Fibroblast of villous mesenchyme (primary cell): ENCODE measurements at regions not wholly inside any gene's neighbourhood (a gene's known extent, or its start where the extent isn't known, plus 50 kb on each side); places are given as distances from the start of the nearest gene placed in this dataset.

Experiments used
- DNase-seq: peaks from one replicate; pipeline ENCODE4 v3.0.0-alpha.2; 2010; ENCODE audit warnings: low read depth
- H3K4me3 ChIP-seq: 2 replicates; pipeline ENCODE4 v1.5.1; 2011; ENCODE audit warnings: low read depth, mild to moderate bottlenecking, low read length
- TF ChIP-seq, protein P1 (sequence below): IDR thresholded peaks from 2 replicates; pipeline ENCODE4 v1.5.1; 2012; ENCODE audit warnings: low read depth, mild to moderate bottlenecking, low read length; ENCODE audit not compliant: insufficient read depth

DNA sequence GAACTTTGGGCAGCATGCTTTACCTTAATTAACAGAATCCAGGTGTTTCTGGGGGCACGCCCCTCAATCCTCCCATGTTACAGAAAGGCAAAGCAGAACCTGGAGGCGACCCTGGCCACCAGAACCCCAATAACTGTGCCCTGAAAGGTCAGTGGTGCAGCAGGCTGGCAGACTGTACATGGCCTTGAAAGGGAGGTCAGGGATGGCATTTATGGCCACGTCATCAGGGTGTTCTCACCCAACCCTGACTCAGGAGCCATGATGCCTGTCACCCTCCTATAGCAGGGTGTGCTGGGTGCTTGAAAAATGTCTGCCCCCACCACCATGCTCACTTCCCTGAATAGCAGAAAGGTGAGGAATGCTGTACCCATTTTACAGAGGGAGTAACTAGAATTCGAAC, 177.7 kb downstream of the TMEM132E start:
- TF ChIP-seq, protein P1, sequence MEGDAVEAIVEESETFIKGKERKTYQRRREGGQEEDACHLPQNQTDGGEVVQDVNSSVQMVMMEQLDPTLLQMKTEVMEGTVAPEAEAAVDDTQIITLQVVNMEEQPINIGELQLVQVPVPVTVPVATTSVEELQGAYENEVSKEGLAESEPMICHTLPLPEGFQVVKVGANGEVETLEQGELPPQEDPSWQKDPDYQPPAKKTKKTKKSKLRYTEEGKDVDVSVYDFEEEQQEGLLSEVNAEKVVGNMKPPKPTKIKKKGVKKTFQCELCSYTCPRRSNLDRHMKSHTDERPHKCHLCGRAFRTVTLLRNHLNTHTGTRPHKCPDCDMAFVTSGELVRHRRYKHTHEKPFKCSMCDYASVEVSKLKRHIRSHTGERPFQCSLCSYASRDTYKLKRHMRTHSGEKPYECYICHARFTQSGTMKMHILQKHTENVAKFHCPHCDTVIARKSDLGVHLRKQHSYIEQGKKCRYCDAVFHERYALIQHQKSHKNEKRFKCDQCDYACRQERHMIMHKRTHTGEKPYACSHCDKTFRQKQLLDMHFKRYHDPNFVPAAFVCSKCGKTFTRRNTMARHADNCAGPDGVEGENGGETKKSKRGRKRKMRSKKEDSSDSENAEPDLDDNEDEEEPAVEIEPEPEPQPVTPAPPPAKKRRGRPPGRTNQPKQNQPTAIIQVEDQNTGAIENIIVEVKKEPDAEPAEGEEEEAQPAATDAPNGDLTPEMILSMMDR = no peak
- no peak for DNase-seq

DNA sequence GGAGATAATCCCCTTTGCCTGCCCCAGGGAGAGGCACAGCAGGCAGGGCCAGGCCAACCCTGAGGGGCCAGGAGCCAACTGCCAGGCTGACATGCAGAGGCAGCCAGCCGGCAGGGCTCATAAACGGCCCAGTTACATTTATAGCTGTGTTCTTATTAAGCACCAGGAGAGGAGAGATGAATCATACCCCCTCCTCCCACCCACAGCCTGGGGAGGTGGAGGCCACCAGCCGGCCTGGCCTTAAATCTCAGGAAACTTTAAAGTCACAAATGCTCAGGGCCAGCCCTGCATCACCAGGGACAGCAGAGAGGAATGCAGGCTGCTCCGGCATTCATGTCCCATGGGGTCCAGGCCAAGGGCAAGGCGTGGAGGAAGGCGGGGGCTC, 177.2 kb downstream of the TMEM132E start:
- TF ChIP-seq, protein P1 = no peak
- no peak overlapping the region for H3K4me3 ChIP-seq
- no peak for DNase-seq

More for the DNA sequence above, 177.7 kb downstream of the TMEM132E start:
- no peak overlapping the region for H3K4me3 ChIP-seq

DNA sequence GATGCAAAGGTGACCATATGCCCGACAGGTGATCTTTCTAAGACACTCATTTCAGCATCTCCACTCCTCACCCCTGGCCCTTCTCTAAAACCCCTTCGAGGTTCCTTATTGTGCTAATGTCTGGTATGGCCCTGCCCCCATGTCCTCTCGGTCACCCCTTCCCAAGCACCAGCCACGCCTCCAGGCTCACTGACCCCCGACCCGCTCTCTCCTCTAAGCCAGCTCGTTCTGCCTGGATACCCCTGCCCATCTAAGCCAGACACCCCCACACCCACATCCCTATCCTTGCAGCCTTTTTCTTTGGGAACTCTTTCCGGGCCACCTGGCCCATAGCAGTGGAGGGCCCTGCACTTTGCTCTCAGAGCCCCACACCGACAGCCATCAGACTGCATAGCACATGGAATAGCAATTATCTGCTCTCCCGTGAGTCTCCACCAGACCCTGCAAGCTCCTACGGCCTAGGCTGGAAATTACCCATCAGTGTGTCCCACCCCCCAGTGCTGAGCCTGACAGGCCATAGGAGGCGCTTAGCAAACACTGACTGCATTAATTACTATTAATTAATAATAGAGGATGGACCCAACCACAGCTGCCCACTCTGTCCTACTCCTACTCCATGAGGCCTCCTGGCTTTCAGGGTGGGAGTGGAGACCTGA, 176.7 kb downstream of the TMEM132E start:
- no peak overlapping the region for H3K4me3 ChIP-seq
- DNase-seq = no peak
- TF ChIP-seq, protein P1 = no peak

DNA sequence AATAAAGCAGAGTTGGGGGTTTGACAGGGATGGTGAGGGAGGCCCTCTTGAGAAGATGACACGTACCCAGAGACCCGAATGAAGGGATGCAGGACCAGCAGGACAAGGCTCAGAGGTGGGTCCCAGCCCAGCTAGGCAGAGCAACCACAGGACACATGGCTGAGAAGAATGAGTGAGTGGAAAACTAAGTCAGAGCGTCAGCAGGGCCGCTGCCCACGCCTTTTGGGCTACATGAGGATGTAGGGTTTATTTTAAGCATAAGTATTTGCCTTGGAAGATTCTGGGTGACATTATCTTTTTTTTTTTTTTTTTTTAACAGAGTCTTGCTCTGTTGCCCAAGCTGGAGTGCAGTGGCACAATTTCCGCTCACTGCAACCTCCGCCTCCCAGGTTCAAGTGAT, 176.0 kb downstream of the TMEM132E start:
- TF ChIP-seq, protein P1 = no peak
- no peak overlapping the region for H3K4me3 ChIP-seq
- no peak for DNase-seq

DNA sequence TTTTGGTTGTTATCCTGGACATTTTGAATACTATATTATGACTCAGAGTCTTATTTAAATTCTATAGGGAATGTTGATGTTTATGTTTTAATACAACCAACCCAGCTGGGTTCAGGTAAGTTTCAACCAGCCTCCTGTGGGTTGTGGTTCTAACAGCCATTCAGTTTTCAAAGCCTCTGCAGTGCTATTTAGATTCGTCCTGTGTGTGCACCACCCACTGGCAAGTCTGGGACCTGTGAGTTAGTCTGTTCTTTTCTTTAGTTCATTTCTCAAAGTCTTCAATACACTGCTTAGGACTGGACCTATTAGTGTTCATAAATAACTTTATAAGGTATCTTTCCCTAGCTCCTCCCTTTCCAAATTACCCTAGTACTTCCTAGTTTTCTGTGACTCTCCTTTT, 170.6 kb downstream of the TMEM132E start:
- TF ChIP-seq, protein P1 = no peak
- no peak overlapping the region for H3K4me3 ChIP-seq
- DNase-seq = no peak

DNA sequence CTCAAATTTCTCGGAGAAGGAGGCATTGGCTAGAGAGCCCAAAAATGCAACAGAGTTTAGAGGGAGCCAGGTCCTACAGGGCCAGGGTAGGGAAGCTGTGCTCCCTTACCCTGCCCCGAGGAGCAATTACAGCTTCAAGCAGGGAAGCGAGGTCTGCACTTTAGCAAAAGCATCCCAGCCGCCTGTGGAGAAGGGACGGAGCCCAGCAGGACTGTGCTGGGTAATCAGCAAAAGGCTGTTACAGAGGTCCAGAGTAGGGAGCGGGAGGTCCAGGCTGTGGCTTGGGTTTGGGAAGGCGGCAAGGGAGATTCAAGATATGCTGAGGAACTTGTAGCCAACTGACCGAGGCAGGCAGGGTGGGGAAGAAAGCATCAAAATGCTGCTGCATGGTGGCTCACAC, 162.6 kb downstream of the TMEM132E start:
- DNase-seq = no peak
- TF ChIP-seq, protein P1 = no peak
- H3K4me3 ChIP-seq = no peak overlapping the region
